NCI-H526 (cell line): ENCODE measurements at regions not wholly inside any gene's neighbourhood (a gene's known extent, or its start where the extent isn't known, plus 50 kb on each side); places are given as distances from the start of the nearest gene placed in this dataset.
A peak's percentile ranks its signal among the peaks of the same experiment; 100 is the strongest.

Experiments used
- DNase-seq, 2 experiments: peaks; one replicate each; lab custom pipeline; 2025; lab: John Stamatoyannopoulos, UW

DNA sequence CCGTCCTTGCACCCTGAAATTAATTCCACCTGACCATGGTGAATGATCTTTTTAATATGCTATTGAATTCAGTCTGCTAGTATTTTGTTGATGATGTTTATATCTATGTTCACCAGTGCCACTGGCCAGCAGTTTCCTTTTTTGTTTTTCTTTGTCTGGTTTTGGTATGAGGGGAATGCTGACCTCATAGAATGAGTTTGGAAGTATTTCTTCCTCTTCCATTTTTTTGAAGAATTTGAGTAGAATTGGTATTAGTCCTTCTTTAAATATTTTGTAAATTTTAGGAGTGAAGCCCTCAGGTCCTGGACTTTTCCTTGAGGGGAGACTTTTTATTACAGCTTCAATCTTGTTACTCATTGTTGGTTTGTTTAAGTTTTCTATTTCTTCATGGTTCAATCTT lies 231.6 kb downstream of the MRPL39 start:
- DNase-seq, result no peak

DNA sequence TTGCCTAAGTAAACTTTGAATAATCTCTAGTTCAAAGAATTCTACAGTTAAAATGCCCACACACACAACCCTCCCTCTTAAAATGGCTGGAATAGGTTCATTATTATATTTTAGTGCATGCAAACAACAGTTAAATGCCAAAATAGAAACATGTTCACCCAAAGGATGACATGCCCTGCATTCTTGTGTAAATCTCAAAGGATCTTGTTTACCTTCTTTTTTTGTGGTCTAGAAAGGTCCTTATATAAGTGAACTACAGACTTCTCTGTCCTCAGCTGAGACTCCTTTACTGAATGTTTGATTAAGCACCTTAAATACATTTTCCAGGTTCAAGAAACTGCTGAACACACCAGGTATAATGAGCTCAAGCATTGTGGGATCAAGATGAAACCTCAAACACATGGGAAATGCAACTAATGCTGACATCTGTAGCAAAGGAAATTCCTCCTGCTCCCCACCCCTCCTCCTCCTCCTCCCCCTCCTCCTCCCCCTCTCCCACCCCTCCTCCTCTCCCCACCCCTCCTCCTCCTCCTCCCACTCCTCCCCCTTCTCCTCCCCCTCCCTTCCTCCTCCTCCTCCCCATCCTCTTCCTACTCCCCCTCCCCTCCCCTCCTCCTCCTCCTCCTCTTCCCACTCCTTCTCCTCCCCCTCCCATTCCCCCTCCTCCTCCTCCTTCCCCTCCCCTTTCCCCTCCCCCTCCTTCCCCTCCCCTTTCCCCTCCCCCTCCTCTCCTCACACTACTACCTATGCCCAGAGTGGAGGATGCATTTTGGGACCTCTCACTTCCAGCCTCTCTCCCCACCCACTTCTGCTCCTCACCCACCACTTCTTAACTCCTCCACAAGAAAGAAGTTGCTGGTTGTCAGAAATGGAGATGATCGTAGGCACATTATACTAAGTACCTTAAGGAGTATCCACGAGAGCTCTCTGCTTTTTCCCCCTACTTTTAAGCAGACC lies 233.9 kb downstream of the MRPL39 start:
- DNase-seq, result no peak

DNA sequence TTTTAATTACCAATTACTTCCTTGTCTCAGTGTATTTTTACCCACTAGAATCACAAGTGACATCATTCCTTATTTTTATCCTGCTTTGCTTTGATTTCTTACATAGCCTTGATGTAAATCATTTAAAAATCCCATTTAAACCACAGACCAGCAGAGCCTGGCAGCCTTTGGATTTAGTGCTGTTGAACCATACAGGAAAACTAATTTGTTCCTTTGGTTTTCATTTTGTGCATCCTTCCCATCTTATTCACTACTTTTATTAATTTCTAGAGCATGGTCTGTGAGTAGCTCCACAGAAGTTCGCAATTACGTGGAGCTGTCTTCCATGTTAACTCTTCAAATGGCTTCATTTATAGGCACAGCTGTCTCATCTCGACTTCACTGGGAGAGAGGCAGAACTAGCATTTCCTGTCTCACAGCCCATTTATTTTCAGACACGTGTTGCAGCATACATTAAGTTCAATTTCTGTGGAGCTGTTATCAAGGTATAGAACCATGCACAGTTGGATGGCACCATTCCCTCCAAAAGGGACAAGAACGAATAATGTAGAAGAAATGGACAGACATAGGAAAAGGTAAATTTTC lies 235.3 kb downstream of the MRPL39 start:
- no peak for DNase-seq

DNA sequence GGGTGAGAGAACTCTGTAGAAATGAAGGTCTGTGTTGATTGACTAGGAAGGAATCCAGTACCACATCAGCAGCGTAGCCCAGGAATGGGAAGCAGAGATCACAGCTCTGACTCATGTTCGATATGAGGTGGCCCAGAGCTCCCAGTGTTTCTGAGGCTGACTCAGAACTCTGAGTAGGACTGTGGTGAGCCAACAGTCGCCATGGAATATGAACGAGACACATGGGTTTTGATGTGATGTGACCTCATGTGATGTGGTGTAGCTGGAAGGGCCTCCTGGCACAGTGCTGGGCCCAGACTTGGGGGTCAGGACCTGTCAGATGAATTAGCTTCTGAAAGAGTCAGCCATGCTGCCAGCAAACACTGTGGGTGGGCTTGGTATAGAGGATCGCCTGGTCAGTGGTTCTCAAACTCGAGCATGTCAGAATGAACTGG lies 237.0 kb downstream of the MRPL39 start:
- DNase-seq, result no peak

DNA sequence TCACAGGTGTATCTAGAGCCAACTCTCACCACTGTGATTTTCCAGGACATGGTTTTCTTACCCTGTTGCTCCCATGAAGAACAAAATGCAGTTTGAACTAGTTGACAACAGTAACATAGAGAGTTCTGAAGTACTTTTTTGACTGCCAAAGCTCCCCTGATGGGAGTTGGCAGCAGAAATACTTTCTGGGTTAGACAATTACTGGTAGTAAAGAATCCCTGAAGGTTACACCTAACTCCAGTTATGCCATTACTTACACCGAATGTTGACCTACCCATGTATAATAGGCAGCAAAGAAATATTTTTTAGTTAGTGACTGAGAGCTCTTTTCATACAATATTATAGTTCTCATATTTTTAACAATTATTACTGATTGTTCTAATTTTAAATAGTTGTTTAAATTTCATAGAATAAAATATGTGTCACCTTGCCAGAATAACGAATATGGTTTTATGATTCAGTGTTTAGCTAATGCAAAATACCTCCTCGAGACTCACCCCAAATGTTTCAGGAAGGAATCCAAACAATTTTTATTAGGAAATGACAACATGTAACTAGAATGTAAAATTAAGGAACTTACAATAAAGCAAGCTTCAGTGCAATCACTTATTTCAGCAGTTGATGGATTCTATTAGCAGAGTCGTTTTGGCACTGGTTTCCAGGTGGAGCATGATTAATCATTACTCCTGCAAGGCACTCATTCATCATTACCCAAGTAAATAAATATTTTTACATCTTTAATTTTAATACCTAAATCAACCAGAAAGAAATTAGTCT lies 237.6 kb downstream of the MRPL39 start:
- no peak for DNase-seq

DNA sequence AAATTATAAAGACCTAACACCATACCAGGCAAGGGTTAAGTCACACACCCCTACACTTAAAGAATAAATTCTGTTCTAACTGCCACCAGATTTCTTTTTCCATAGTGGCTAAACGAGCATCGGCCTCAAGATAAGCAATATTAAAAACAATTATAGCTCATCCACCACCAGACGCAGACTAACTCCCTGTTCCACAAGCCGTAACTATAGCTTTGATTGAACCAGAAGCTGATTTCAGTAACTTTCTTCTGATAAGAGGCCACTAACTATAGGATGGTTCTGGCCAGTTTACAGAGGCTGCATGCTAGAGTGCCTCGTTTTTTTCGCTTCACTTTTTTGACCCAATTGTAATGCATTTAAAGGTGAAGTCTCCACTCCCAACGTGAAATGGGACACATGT lies 238.8 kb downstream of the MRPL39 start:
- DNase-seq, result no peak

DNA sequence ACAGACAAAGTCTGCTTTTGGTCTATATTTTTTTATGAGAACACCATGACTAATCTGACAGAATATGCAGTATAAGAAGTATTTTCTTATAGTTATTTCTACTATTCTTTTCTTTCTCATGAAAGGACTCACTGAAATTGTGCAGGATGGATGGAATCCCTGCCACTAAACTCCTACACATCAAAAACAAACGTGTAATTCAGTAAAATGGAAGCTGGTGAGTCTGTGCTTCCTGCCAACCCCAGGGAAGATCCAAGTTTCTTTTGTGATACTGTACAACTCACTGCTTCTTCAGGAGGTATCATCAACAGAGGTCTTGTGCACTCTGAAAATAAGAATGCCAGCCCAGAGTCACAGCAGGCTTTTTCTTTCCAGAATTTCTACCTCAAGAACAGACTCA lies 241.2 kb downstream of the MRPL39 start:
- no peak for DNase-seq

DNA sequence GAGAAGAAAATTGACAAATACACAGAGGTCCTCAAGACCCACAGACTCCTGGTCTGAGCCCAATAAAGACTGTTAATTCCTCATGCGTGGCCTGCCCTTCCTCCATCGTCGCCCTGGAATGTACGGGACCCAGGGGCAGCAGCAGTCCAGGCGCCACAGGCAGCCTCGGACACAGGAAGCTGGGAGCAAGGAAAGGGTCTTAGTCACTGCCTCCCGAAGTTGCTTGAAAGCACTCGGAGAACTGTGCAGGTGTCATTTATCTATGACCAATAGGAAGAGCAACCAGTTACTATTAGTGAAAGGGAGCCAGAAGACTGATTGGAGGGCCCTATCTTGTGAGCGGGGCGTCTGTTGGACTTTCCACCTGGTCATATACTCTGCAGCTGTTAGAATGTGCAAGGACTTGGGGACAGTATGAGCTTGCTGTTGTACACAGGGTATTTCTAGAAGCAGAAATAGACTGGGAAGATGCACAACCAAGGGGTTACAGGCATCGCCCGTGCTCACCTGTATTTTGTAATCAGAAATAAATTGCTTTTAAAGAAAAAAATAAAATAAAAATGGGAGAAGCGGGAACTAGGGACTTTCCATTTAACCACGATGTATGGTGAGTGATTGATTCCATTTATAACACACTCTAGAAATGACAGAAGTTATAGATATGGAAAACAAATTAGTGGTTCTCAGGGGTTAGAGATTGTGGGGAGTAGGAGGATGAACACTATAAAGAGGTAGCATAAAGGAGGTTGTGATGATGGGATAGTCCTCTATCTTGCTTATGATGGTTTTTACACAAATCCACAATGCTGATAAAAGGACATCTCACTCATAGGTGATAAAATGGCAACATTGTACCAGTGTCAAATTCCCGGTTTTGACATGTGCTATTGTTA lies 244.7 kb downstream of the MRPL39 start:
- no peak for DNase-seq

DNA sequence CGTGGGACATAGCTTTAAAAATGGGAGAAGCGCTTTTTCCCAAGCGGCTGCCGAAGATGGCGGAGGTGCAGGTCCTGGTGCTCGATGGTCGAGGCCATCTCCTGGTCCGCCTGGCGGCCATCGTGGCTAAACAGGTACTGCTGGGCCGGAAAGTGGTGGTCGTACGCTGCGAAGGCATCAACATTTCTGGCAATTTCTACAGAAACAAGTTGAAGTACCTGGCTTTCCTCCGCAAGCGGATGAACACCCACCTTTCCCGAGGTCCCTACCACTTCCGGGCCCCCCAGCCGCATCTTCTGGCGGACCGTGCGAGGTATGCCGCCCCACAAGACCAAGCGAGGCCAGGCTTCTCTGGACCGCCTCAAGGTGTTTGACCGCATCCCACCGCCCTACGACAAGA lies 245.5 kb downstream of the MRPL39 start:
- no peak for DNase-seq

DNA sequence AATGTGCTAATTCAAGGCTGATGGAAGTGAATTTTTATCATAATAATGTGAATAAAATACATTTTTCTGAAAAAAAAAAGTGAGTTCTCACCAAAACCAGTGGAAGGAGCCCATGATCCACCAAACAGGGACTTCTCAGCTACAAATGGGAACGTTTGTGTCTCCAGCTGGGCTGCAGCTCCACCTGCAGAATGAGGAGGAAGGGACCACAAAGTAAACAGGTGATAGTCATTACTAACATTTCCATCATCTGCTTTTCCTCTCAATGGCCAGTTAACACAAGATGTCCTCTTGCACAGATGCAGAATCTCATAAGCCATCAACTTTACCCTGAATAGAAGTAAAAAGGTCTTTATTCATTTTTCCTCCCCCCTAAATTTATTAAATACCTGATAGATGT lies 246.2 kb downstream of the MRPL39 start:
- no peak for DNase-seq

DNA sequence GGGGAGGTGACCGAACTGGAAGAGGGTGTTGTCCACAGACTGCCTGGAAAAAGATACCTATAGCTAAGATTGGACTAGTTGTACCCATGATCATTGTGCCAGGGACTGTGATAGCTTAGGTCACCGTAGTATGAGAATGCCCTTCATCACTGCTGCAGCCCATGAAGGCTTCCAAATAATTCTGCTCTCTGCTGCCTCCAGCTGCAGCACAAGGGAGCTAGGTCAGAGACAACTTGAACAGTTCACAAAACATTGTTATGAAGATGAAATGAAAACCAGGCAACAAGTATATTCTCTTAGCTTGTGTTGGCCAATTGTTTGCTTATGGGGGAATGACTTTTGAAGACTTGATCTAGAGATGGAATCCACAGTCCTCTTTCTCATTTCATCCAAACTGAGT lies 246.7 kb downstream of the MRPL39 start:
- no peak for DNase-seq

DNA sequence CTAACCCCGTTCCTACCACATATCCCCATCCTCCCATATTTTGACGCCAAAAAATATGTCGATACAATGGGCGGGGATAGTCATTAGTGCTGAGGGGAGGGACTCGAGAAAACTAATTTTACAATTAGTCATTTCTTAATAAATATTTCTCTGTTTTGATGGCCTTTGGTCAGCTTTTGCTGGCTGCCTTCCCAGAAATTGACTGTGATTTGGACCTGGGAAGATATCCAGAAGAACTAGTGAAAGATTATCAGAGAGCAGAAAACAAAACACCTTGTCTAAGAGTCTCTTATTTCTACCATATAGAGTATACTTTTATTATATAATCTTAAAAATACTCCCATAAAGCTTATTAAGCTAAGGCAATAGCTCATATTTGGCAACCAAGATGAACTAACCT lies 247.6 kb downstream of the MRPL39 start:
- no peak for DNase-seq

DNA sequence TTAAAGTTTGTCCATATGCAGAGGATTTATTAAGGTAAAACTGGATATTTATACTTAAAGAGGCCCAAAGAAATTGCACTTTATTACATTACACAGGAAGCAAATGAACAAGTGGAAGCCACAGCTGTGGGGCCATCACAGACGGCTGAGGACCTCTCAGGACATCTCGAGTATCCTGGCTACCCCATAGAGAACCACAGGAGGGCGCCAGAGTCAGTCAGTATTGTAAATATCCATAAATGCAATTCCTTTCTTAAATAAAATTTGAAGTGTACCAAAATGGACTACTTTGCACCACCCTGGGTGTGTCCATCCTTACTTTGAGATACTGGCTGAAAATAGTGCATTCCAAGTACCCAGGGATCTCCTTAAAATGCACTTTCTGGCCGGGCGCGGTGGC lies 257.2 kb downstream of the MRPL39 start:
- DNase-seq, result peak in 1 of 2 experiments; percentile 5

DNA sequence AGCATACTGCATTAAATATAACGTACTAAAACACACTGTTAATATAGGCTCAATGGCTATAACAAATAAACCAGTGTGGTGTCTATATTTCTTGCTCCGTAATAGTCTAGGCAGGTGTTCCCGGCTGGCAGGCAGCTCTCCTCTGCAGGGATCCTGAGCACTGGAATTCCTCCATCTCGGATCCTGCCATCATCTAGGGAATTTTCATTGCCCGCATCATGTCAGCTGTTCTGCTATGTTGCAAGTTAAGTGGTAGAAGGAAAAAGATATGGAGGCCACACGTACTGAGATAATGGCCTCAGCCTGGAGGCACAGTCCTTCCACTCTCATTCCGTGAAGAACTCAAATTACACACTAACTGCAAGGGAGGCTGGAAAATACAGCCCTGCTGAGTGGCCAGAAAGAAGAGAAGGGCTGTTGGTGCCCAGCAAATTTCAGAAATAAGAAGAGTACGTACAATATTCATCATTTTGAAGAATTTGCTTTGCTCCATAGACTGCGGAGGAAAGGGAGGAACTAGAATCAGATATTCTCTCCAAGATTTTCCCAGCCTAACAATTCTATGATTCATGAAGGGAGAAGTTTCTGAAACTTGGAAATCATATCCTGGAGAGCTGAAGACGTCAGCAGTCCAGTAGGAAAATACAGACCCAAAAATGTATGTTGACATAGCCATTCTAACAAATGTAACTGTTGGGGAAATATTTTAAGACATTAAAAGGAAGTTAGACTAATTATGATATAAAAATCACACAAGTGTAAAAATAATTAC lies 263.3 kb downstream of the MRPL39 start:
- no peak for DNase-seq

DNA sequence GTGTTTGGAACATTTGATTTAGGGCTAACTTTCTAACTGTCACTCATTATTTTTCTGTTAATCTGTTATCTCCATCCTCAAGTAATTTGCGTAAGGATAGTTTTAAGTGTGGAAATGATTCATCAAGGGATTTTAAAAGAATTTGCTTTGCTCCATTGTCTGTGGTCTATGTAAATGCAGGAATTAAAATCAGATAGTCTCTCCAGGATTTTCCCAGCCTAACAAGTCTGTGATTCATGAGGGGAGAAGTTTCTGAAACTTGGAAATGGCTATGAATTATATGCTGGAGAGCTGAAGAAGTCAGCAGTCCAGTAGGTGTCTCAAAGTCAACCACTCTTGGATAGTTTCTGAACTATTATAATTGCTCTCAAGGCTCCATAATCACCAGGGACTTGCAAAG lies 264.5 kb downstream of the MRPL39 start:
- DNase-seq, result no peak

DNA sequence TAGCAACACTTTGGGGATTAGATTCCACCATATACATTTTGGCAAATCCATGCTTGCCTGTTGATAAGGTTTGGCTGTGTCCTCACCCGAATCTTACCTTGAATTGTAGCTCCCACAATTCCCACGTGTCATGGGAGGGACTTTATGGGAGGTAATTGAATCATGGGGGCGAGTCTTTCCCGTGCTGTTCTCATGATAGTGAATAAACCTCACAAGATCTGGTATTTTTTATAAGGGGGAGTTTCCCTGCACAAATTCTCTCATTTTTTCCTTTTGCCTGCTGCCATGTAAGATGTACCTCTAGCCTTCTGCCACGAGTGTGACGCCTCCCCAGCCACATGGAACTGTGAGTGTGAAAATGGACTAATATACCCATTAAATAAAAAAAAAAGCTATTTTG lies 265.3 kb downstream of the MRPL39 start:
- DNase-seq, result no peak

DNA sequence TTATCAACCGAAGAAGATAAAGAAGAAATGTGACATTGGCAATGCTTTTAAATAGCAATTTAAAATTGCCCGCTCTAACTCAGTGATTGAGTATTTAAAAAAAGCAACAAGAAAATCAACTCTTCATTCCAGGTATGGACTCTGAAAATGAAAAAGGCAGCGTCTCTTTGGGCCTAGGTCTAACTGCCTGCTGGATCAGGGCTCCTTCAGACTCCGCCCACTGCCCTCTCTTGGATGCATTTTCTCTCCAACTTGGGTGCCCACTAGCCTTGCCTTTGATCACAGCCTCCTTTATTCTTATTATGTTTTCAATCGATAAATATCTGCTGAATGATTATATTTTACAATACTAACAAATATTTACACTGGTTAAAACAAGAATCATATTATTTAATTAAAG lies 268.9 kb downstream of the MRPL39 start:
- DNase-seq, result no peak

DNA sequence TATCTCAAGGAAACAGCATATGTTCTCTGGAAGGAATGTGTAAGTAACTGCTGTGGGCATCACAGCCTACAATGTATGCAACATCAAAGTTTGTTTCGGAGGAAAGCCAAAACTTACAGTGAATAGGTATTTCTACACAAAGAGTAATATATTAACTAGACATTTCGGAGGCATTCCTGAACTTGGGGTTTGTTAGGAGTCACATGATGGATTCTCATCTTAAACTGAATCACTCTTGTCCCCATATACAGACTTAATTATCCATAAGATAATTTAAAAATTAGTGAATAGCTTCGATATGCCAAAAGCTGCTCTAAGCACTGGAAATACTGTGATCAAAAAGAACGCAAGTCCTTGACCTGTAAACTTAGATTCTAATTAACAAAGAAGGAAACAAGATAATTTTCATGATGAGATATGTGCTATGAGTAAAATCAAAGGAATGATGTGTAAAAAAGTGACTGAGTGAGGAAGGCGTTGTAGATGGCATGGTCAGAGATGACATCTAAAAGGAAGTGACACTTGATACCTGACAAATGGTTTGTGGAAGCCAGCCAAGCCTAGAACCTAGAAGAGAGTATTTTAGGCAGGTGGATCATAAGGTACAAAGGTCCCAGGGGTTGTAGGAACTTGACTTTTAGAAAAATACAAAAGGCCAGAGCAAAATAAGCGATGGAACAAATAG lies 273.1 kb downstream of the MRPL39 start:
- no peak for DNase-seq

DNA sequence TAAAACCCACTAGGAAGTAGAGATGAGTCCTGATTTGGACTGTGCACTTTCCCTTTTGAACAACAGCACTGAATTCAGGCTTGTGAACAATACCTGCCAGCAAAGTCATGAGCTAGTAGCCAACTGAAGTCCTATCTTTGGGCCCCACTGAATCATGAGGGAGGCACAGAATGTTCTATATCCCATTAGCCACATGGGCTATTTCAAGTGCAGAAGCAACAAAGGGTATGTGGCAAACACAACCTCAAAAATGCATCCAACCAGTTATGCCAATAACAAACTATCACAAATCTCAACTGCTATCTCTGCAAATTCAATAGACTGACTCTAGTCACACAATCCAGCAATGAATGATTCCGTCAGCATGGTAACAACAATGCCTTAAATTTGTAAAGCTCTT lies 276.0 kb downstream of the MRPL39 start:
- no peak for DNase-seq

DNA sequence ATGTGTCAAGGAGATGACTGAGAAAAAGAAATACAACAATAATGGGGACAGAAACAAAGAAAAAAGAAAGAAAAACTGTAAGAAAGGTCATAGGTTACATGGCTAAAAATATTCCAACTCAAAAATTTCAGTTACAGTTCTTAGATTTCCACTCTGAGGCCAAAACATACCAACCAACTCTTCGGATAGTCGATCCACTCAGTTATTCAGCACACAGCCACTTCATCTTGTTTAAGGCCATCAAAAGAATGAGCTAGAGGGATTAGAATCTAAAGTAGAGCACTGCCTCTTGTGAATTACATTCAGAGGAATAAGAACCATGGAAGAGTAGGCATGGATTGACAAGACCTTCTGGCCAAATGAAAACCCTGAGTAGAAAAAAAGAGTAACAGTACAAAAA lies 277.0 kb downstream of the MRPL39 start:
- no peak for DNase-seq
